ACHN (cell line): ENCODE measurements at regions not wholly inside any gene's neighbourhood (a gene's known extent, or its start where the extent isn't known, plus 50 kb on each side); places are given as distances from the start of the nearest gene placed in this dataset.

Source experiments
- DNase-seq: peaks from one replicate; pipeline ENCODE4 v3.0.0-alpha.2; 2015
- in situ Hi-C: cut with HindIII; loops from 2 replicates; pipeline ENCODE4 v1.10.0; 2017; ENCODE audit warnings: low sequenced_read_pairs, low pct_ligation_motif_present, low pct_unique_long_range_greater_than_20kb

DNA sequence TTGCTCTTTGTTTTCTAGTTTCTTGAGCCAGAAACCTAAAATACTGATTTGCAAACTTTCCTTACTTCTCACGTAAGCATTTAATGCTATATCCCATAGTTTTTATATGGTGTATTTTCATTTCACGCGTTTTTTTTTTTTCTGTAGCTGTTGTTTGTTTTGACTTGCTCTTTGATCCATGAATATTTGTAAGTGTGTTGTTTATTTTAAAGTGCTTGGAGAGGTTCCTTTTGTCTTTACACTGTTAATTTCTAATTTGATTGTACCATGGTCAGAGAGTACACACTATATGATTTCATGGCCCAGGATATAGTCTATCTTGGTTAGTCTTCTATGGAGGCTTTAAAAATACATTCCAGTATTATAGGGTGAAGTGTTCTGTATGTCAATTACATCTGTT, 84.8 kb upstream of the RNF217 start:
- no peak for DNase-seq
- in situ Hi-C loops = no loop called here

- DNase-seq = no peak
- in situ Hi-C loops = no loop called here
These were observed 82.9 kb upstream of the RNF217 start for GRCh38 chr6:124879110-124879991.

DNA sequence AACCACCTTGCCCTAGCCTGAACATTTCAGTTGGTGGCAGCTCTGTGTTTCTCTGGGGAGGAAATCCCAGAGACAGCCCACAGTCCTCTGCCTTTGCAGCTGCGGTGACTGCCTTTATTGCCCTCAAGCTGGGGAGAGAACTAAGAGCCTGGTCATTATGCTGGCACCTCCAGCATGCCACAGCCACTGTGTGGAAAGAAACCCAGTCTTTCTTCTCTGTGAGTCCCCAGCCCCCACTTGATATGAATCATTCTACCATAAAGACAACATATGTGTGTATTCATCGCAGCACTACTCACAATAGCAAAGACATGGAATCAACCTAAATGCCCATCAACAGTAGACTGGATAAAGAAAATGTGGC, 82.3 kb upstream of the RNF217 start:
- in situ Hi-C loops = no loop called here
- no peak for DNase-seq

DNA sequence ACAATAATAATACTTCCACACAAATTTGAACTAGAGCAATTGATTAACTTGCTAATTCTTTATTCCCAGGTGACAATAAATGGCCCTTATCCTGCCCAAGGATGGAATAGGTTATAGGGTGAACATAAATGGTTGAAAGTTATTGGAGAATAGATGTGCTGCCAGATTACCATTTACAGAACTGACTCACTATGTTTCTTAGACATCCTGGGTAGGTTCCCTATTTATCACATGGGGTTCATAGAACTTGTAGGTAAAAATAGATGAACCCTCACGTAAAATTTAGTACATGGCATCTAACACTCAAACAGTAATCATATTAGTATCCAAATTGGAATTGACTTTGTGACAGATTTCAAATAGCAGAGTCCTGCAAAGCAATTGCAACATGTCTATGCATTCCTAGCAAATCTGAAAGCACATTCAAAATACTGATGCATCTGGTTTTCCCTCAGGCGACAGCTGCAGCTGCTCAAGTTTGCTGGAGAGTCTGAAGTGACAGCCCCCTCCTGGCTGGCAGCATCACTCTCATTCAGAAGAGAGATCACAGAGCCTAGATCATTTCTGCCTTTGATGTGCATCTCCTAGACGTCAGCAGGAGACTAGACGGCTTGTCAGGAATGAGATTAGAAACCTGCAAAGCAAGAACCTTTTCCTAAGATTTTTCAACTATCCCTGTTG, 80.2 kb upstream of the RNF217 start:
- in situ Hi-C loops = no loop called here
- DNase-seq = no peak

DNA sequence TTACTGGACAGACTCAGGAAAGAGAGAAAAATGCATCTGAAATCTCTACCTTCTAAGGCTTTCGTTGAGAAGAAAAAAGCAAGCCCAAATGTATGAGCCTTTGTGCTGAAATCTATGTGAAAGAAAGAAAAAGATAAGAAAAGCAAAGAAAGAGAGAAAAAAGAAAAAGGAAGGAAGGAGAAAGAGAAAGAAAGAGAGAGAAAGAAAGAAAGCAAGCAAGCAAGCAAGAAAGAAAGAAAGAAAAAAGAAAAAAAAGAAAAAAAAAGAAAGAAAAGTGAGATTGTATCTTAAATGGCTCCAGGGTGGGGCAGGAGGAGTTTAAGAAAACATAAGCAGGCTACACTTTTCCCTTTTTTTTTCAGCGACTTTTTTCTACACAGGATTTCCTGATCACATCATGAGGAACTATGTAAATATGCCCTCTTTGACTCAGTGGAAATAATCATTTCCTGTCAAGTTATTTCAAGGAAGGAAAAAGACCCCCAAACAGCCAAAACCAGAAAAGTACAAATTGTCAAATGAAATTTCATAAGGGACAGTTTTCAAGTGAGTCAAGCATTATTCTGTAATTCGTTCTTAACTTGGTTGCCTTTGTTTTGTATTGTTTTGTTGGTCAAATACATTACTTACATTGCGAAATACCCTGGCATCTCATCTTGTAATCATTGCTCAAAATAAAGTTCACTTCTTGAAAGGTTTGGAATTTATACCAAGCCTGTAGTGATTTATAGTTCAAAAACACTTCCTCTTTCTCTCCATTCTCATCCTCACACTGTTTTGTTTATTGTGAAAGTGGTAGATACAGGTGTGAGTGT, 79.5 kb upstream of the RNF217 start:
- in situ Hi-C loops = no loop called here
- DNase-seq = peak; percentile 16

- DNase-seq = no peak
- in situ Hi-C loops = no loop called here
These were observed 77.1 kb upstream of the RNF217 start for GRCh38 chr6:124885171-124885570.

GRCh38 chr6:124887872-124888580, 74.2 kb upstream of the RNF217 start:
- peak; percentile 39 for DNase-seq
- in situ Hi-C loops = no loop called here

DNA sequence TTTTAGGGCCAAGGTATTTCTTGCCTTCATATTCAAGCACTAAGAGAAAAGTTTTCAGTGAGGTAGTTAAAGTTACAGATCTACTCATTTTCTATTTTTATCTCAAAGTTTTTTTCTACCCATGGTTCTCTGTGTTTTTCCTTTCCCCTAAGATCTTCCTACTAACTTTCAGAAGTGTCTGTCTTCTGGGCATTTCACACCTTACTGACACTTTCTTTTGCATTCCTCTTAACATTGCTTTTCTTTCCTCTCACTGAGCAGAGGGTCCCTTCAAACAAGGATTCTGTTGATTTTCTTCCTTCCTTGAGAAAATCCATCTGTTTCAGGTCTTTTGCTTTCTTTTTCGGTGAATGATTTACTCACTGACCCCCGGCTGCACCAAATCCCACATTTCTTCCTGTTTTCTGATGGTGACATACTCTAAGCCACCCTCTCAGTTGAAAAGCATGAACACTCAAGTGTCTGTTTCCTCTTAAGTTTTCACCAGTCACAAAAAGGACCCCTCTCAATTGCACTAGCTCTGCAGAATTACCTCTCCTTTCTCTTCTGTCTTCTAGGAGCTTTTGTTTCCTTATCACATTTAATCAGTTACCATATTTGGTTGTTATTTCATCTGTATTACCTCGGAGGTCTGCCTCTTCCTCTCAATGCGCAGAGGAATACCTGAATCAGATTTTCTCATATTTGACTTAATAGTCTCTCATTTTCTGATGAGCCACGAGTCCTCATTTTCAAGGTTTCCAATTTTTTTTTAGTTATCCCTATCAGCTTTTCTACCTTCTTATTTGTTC, 73.5 kb upstream of the RNF217 start:
- peak; percentile 35 for DNase-seq
- in situ Hi-C loops = no loop called here

DNA sequence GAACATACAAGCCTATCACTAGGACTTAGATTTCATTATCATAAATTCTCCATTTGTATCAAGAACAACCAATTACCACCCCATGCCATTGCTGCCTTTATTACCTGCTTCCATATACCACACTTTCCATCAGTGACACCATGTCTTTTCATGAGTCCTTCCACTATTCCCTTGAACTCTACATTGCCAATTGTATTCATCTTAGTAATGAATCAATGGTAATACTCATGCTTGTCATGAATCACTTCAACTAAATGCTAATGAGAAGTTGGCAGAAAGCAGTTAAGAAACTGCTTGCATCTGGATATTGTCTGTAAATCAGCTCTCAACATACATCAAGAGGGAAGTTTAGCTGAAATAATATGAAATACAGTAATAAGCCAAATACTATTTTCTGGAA, 61.2 kb upstream of the RNF217 start:
- in situ Hi-C loops = no loop called here

GRCh38 chr6:124903797-124904196, 58.4 kb upstream of the RNF217 start:
- in situ Hi-C loops = no loop called here
- DNase-seq = no peak

More for the DNA sequence above, 61.2 kb upstream of the RNF217 start:
- no peak for DNase-seq

DNA sequence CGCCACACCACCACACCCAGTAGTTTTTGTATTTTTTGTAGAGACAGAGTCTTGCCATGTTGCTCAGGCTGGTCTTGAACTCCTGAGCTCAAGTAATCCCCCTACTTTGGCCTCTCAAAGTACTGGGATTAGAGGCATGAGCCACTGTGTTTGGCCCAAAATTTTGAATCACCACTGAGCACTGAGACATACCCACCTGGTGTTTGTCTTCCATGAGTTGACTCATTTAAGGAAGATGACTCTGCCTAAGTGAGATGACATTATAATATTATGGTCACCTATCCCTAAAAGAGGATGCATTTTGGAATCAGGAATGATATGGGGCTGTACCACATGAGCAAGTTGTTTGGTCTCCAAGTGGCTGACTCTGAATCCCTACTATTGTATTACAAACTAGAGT, 54.6 kb upstream of the RNF217 start:
- in situ Hi-C loops = no loop called here
- no peak for DNase-seq
